ENCODE measurements at regions not wholly inside any gene's neighbourhood (a gene's known extent, or its start where the extent isn't known, plus 50 kb on each side); places are given as distances from the start of the nearest gene placed in this dataset.
"Not testable (repeated sequence)": the region's sequence is repeated elsewhere in the genome, so short reads cannot be mapped to it uniquely, and the experiment has no call there.

GRCh38 chr10:34895977-34896376, 80.9 kb upstream of the PARD3 start:
- TF ChIP-seq CTCF (conservative IDR thresholded peaks at IDR 0.05; ENCODE audit: low read depth, low read length): no peak
- DNase-seq (ENCODE audit: low read depth): no peak
- no peak overlapping the region for H3K4me3 ChIP-seq (ENCODE audit: low read depth, low read length)

GRCh38 chr10:34895046-34895445, 80.0 kb upstream of the PARD3 start:
- DNase-seq (ENCODE audit: low read depth); H3K4me3 ChIP-seq (ENCODE audit: low read depth, low read length): not testable (repeated sequence)

- not testable (repeated sequence) for DNase-seq (ENCODE audit: low read depth); H3K4me3 ChIP-seq (ENCODE audit: low read depth, low read length)
These were observed 77.4 kb upstream of the PARD3 start for GRCh38 chr10:34892521-34892920.

GRCh38 chr10:34890939-34891338, 75.8 kb upstream of the PARD3 start:
- no peak for DNase-seq (ENCODE audit: low read depth)
- no peak overlapping the region for H3K4me3 ChIP-seq (ENCODE audit: low read depth, low read length)
- no peak for TF ChIP-seq CTCF (conservative IDR thresholded peaks at IDR 0.05; ENCODE audit: low read depth, low read length)

- no peak for TF ChIP-seq CTCF (conservative IDR thresholded peaks at IDR 0.05; ENCODE audit: low read depth, low read length)
- DNase-seq (ENCODE audit: low read depth): no peak
- H3K4me3 ChIP-seq (ENCODE audit: low read depth, low read length): no peak overlapping the region
These were observed 74.1 kb upstream of the PARD3 start for GRCh38 chr10:34889004-34889869.

GRCh38 chr10:34886906-34887642, 72.0 kb upstream of the PARD3 start:
- no peak overlapping the region for H3K4me3 ChIP-seq (ENCODE audit: low read depth, low read length)
- no peak for DNase-seq (ENCODE audit: low read depth)
- TF ChIP-seq CTCF (conservative IDR thresholded peaks at IDR 0.05; ENCODE audit: low read depth, low read length): no peak

- no peak for TF ChIP-seq CTCF (conservative IDR thresholded peaks at IDR 0.05; ENCODE audit: low read depth, low read length)
- DNase-seq (ENCODE audit: low read depth): no peak
- H3K4me3 ChIP-seq (ENCODE audit: low read depth, low read length): no peak overlapping the region
These were observed 70.8 kb upstream of the PARD3 start for GRCh38 chr10:34885898-34886297.

- no peak for DNase-seq (ENCODE audit: low read depth)
- TF ChIP-seq CTCF (conservative IDR thresholded peaks at IDR 0.05; ENCODE audit: low read depth, low read length): no peak
These were observed 69.9 kb upstream of the PARD3 start for GRCh38 chr10:34885011-34885410.

More at GRCh38 chr10:34885011-34885410, 69.9 kb upstream of the PARD3 start:
- no peak overlapping the region for H3K4me3 ChIP-seq (ENCODE audit: low read depth, low read length)
